Fibroblast of skin of abdomen (primary cell): ENCODE measurements at regions not wholly inside any gene's neighbourhood (a gene's known extent, or its start where the extent isn't known, plus 50 kb on each side); places are given as distances from the start of the nearest gene placed in this dataset.

Source experiments
- DNase-seq: peaks from one replicate; pipeline ENCODE4 v3.0.0-alpha.2; 2013

GRCh38 chr16:9306753-9307152 lies 215.3 kb downstream of the HAPSTR1 start:
- no peak for DNase-seq

DNA sequence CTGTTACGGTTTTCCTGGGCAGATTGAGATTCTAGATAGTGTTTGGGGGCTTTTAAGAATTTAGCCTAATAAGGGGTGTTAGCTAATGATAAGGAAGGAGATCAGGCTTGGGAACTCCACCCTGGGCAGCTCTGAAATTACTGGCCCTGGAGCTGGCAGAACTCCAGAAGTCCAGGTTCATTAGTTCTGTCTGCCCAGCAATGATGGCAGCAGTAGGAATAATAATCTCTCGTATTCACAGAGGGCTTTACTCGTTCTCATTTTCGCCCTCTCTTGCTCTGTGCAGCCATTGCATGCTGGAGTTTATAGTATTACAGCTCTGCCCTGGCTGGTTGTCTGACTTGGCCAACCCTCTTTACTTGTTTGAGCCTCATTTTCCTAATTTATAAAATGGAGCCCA lies 216.0 kb downstream of the HAPSTR1 start:
- DNase-seq = no peak

GRCh38 chr16:9308356-9308801 lies 216.9 kb downstream of the HAPSTR1 start:
- DNase-seq = no peak

GRCh38 chr16:9308850-9309249 lies 217.4 kb downstream of the HAPSTR1 start:
- no peak for DNase-seq

GRCh38 chr16:9309844-9310243 lies 218.4 kb downstream of the HAPSTR1 start:
- no peak for DNase-seq

GRCh38 chr16:9311303-9311954 lies 220.0 kb downstream of the HAPSTR1 start:
- no peak for DNase-seq

GRCh38 chr16:9316008-9316407 lies 224.6 kb downstream of the HAPSTR1 start:
- no peak for DNase-seq

DNA sequence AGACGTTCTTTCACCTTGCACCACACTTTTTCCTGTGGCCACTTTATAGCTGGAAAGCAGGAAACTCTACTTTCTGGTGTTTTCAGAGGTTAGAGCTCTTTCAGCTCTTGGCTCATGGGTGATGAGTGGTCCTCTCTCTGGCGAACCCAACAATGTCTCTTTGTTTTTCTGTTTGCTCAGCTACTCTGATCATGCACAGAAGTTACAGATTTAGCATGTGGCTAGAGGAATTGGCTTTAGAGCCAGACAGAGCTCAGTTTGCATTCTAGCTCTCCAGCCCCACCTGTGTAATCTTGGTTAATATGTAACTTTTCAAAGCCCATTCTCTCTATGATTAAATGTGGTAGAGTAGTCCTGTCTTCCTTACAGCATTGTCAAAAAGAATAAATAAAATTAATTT lies 225.2 kb downstream of the HAPSTR1 start:
- DNase-seq = no peak

DNA sequence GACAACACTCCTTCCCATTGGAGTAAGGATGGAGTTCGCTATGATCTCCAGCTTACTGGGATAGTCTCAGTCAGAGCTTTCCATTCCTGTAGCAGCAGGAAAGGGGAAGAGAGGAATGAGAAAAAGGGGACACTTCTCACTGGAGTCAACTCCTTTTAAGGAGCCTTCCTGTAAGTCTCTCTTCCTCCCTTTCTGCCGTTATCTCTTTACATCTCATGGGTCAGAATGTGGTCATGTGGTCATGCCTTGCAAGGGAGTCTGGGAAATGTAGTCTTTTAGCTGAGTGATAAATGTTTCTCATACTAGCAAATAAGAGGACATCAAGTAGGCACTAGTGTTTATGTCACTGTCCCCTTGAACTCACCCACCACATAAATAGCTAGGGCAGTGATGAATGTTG lies 227.3 kb downstream of the HAPSTR1 start:
- no peak for DNase-seq

DNA sequence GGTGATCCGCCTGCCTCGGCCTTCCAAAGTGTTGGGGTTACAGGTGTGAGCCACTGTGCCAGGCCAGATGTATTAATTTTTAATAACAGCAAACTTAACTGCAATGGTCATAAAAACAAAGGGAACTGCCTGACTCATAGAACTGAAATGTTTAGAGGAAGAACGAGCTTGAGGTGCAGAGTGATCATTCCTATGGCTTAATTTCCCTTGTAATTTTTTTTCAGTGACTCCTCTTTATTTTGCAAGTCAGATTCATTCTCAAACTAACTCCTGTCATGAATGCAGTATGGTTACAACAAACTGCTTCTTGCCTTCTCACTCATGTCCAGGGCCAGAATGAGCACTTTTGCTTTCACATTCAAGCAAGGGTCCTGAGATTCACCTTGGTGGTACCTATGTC lies 231.3 kb downstream of the HAPSTR1 start:
- no peak for DNase-seq

- DNase-seq = no peak
Measured at GRCh38 chr16:9323170-9323569, 231.7 kb downstream of the HAPSTR1 start.

DNA sequence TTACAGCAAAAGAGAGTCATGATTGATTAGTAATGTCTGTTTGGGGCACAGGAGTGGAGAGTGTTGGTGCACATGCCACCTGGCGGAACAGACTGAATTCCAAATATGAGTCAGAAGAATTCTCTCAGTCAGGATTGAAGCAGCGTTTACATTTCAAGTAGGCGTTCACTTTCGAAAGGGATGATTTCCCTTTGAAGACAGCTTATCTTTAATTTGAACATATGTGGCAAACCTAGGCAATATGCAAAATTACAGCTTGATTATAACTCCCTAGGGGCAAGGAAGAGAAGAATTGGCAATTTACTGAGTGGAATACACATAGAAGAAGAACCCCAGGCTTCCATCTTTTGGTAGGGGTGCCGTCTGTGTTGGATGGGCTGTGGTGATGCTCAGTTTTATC lies 235.8 kb downstream of the HAPSTR1 start:
- DNase-seq = no peak

GRCh38 chr16:9328411-9328810 lies 237.0 kb downstream of the HAPSTR1 start:
- no peak for DNase-seq

DNA sequence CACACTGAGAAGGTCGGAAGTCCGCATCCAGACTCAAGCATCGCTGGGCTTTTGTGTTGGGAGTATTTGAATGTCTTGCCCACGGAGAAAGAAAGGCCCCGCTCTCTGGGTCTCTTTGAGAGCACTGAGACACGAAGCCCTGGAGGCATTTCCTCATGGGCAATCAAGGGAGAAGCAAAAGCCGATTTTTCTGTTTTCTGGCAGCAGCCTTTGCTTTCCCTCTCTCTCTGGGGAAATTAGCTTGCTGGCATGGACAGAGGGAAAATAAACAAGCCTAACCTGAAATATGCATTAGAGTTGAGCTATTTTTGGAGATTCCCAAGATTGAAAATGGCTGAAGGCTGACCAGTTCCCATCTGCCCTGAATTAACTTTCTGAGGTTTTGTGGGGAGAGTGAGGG lies 238.7 kb downstream of the HAPSTR1 start:
- DNase-seq = no peak

GRCh38 chr16:9331503-9331902 lies 240.1 kb downstream of the HAPSTR1 start:
- DNase-seq = no peak

GRCh38 chr16:9332574-9333148 lies 241.2 kb downstream of the HAPSTR1 start:
- no peak for DNase-seq

GRCh38 chr16:9333469-9333868 lies 242.0 kb downstream of the HAPSTR1 start:
- DNase-seq = no peak

GRCh38 chr16:9334103-9334502 lies 242.7 kb downstream of the HAPSTR1 start:
- no peak for DNase-seq

DNA sequence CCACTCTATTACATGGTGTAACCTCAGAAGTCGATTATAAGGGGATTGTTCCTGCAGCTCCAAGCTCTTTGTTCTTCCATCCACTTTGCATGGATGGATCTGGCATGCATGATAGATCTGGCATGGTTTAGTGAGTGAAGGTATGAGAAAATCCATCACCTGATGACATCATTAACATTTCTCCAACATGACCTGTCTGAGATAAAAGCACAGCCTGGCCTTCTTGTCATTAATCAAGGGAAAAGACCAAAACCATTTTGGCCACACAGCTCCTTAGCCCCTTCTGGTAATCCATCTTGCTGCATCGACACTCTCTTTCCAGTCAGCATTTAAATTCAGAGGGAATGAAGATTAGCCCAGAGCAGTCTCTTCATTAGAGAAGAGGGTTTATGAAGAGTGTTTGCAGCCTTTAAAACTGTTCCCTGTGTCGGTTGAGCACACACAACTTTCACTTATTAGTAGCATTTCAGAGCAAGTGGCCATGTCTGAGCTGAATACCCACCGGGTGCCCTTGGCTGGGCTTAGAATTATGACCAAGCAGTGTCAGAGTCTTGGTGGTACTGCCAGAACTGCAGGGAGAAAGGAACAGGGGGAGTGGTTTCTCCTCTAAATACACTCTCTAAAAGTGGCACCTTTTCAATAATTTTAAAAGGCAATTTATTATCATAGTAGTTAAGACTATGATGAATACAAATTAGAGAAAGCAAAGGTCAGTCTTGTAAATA lies 246.0 kb downstream of the HAPSTR1 start:
- no peak for DNase-seq

- DNase-seq = no peak
Measured at GRCh38 chr16:9338068-9338467, 246.6 kb downstream of the HAPSTR1 start.

GRCh38 chr16:9338510-9338909 lies 247.1 kb downstream of the HAPSTR1 start:
- no peak for DNase-seq

GRCh38 chr16:9340526-9341256 lies 249.2 kb downstream of the HAPSTR1 start:
- DNase-seq = no peak

- no peak for DNase-seq
Measured at GRCh38 chr16:9343276-9343675, 251.8 kb downstream of the HAPSTR1 start.
